ENCODE measurements at regions not wholly inside any gene's neighbourhood (a gene's known extent, or its start where the extent isn't known, plus 50 kb on each side); places are given as distances from the start of the nearest gene placed in this dataset.

DNA sequence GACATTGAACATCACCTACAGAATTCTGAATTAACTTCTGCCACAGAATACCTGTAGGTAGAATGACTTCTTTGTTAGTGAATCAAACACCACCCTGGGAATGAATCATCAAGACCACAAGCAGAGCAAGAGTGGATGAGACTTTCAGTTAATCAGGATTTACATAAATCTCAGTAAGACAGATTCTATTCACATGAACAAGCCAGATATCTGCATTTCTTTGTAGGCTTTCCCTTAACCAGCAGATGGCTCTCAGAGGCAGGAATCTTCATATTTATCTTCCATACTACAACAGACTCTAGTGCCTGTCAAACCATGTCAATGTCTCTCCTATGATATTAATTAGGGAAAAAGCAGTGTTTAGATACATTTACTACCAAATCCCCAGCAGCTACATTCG lies 412.1 kb downstream of the KLF12 start:
- H3K4me1 ChIP-seq (ENCODE audit: insufficient read depth, low read length) = peaks cover 6% of the 10 kb centered on the region
- TF ChIP-seq EZH2 (IDR thresholded peaks at IDR 0.05; ENCODE audit: insufficient read depth, low read length) = no peak
- TF ChIP-seq, protein P1, sequence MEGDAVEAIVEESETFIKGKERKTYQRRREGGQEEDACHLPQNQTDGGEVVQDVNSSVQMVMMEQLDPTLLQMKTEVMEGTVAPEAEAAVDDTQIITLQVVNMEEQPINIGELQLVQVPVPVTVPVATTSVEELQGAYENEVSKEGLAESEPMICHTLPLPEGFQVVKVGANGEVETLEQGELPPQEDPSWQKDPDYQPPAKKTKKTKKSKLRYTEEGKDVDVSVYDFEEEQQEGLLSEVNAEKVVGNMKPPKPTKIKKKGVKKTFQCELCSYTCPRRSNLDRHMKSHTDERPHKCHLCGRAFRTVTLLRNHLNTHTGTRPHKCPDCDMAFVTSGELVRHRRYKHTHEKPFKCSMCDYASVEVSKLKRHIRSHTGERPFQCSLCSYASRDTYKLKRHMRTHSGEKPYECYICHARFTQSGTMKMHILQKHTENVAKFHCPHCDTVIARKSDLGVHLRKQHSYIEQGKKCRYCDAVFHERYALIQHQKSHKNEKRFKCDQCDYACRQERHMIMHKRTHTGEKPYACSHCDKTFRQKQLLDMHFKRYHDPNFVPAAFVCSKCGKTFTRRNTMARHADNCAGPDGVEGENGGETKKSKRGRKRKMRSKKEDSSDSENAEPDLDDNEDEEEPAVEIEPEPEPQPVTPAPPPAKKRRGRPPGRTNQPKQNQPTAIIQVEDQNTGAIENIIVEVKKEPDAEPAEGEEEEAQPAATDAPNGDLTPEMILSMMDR (IDR thresholded peaks at IDR 0.05; ENCODE audit: insufficient read depth, low read depth, low read length) = peak; percentile 47
- no peak overlapping the region for H3K9ac ChIP-seq (ENCODE audit: low read length)
- peaks cover 28% of the 10 kb centered on the region for H3K4me1 Mint-ChIP-seq (ENCODE audit: low read depth, unreplicated experiment)
- H3K27ac ChIP-seq (ENCODE audit: low read depth, low read length) = no peak overlapping the region
- peak overlapping the region; percentile 5 for H3K4me2 ChIP-seq (ENCODE audit: low read length)
- H2AFZ ChIP-seq (ENCODE audit: low read depth, low read length) = no peak overlapping the region
- peak; percentile 89 for FAIRE-seq
- no peak overlapping the region for H3K4me3 ChIP-seq (ENCODE audit: insufficient read depth, low read depth, low read length)
- H3K4me3 Mint-ChIP-seq (ENCODE audit: unreplicated experiment) = no peak overlapping the region
- H3K27me3 ChIP-seq (ENCODE audit: insufficient read depth, low read length) = no peaks in the 10 kb centered on the region
- no peaks in the 10 kb centered on the region for H3K9me3 ChIP-seq (ENCODE audit: insufficient read depth, low read depth, low read length)
- no peaks in the 10 kb centered on the region for H3K27me3 Mint-ChIP-seq (ENCODE audit: low read depth, unreplicated experiment)
- no peaks in the 10 kb centered on the region for H3K9me3 Mint-ChIP-seq (ENCODE audit: unreplicated experiment)
- peak; percentile 82 for DNase-seq (ENCODE audit: low read depth)
- H3K27ac Mint-ChIP-seq (ENCODE audit: unreplicated experiment) = peak overlapping the region; percentile 22
- H3K36me3 ChIP-seq (ENCODE audit: insufficient read depth, low read length) = no peaks in the 10 kb centered on the region
- H3K79me2 ChIP-seq (ENCODE audit: insufficient read depth, low read length) = no peaks in the 10 kb centered on the region
- H4K20me1 ChIP-seq (ENCODE audit: insufficient read depth, low read length) = no peaks in the 10 kb centered on the region
- peaks cover 1% of the 10 kb centered on the region for H3K36me3 Mint-ChIP-seq (ENCODE audit: low read depth, unreplicated experiment)

DNA sequence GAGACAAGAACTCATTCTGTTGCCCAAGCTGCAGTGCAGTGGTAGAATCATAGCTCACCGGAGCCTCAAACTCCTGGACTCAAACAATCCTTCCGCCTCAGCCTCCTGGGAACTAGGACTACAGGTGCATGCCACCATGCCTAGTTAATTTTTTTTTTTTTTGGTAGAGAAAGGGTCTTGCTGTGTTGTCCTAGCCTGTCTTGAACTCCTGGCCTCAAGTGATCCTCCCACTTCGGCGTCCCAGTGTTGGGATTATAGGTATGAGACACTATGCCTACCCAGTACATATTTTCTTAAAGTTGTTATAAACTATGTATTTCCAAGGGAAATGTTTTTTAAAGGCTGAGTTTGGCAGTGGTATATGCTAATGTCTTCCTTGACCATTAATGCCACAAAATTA lies 412.6 kb downstream of the KLF12 start:
- no peak for DNase-seq (ENCODE audit: low read depth)
- peaks cover 32% of the 10 kb centered on the region for H3K4me1 Mint-ChIP-seq (ENCODE audit: low read depth, unreplicated experiment)
- TF ChIP-seq EZH2 (IDR thresholded peaks at IDR 0.05; ENCODE audit: insufficient read depth, low read length) = no peak
- TF ChIP-seq, protein P1 (IDR thresholded peaks at IDR 0.05; ENCODE audit: insufficient read depth, low read depth, low read length) = no peak

DNA sequence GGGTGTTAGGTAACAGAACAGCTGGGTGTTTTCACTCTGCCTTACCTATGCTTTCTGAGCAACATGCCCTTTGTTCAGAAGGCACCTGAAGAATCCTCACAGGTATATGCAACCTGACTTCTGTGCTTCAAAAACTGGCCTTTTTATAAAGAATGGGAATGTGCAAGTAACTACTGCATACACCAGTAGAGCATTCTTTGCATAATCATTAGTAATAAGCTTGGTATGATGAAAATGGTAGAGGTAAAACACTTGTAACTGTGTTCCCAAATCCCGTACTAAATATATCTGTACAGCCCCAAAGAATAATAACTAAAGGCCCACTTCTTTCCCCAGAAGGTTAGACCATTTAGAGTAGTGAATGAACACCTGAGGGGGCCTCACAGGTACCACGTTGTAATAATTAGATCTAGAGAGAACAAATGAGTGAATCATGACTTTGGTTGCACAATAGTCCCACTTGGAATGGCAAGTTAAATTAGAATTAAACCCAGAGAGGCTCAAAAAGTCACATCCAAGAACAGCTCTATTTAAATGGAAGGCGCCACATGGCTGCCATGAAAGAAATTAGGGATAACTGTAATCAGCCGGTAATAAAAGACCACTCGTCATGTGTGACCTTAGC lies 413.9 kb downstream of the KLF12 start:
- no peak for FAIRE-seq
- Mint-ChIP-seq H3K27ac (ENCODE audit: unreplicated experiment) (no peak overlapping the region), H3K4me3 (ENCODE audit: unreplicated experiment) (no peak overlapping the region), H3K4me1 (ENCODE audit: low read depth, unreplicated experiment) (peaks cover 43% of the 10 kb centered on the region), H3K9me3 (ENCODE audit: unreplicated experiment) (no peaks in the 10 kb centered on the region), H3K36me3 (ENCODE audit: low read depth, unreplicated experiment) (peaks cover 1% of the 10 kb centered on the region), H3K27me3 (ENCODE audit: low read depth, unreplicated experiment) (no peaks in the 10 kb centered on the region)
- no peak overlapping the region for H3K4me3 ChIP-seq (ENCODE audit: insufficient read depth, low read depth, low read length)
- H3K36me3 ChIP-seq (ENCODE audit: insufficient read depth, low read length) = no peaks in the 10 kb centered on the region
- H3K4me2 ChIP-seq (ENCODE audit: low read length) = no peak overlapping the region
- DNase-seq (ENCODE audit: low read depth) = peak; percentile 35
- TF ChIP-seq, protein P1 (IDR thresholded peaks at IDR 0.05; ENCODE audit: insufficient read depth, low read depth, low read length) = no peak
- H3K27me3 ChIP-seq (ENCODE audit: insufficient read depth, low read length) = no peaks in the 10 kb centered on the region
- no peaks in the 10 kb centered on the region for H4K20me1 ChIP-seq (ENCODE audit: insufficient read depth, low read length)
- H3K4me1 ChIP-seq (ENCODE audit: insufficient read depth, low read length) = peaks cover 6% of the 10 kb centered on the region
- H2AFZ ChIP-seq (ENCODE audit: low read depth, low read length) = no peak overlapping the region
- H3K9me3 ChIP-seq (ENCODE audit: insufficient read depth, low read depth, low read length) = no peaks in the 10 kb centered on the region
- no peak overlapping the region for H3K27ac ChIP-seq (ENCODE audit: low read depth, low read length)
- H3K79me2 ChIP-seq (ENCODE audit: insufficient read depth, low read length) = no peaks in the 10 kb centered on the region
- H3K9ac ChIP-seq (ENCODE audit: low read length) = no peak overlapping the region

More for the DNA sequence above, 412.6 kb downstream of the KLF12 start:
- H3K4me3 ChIP-seq (ENCODE audit: insufficient read depth, low read depth, low read length) = no peak overlapping the region
- H3K9ac ChIP-seq (ENCODE audit: low read length) = no peak overlapping the region
- no peak for FAIRE-seq
- no peak overlapping the region for H3K27ac ChIP-seq (ENCODE audit: low read depth, low read length)
- H3K27me3 ChIP-seq (ENCODE audit: insufficient read depth, low read length) = no peaks in the 10 kb centered on the region
- H3K9me3 ChIP-seq (ENCODE audit: insufficient read depth, low read depth, low read length) = no peaks in the 10 kb centered on the region
- no peaks in the 10 kb centered on the region for H3K9me3 Mint-ChIP-seq (ENCODE audit: unreplicated experiment)
- no peak overlapping the region for H3K4me2 ChIP-seq (ENCODE audit: low read length)
- peaks cover 6% of the 10 kb centered on the region for H3K4me1 ChIP-seq (ENCODE audit: insufficient read depth, low read length)
- H3K4me3 Mint-ChIP-seq (ENCODE audit: unreplicated experiment) = no peak overlapping the region
- H3K79me2 ChIP-seq (ENCODE audit: insufficient read depth, low read length) = no peaks in the 10 kb centered on the region
- H3K27me3 Mint-ChIP-seq (ENCODE audit: low read depth, unreplicated experiment) = no peaks in the 10 kb centered on the region
- H3K36me3 ChIP-seq (ENCODE audit: insufficient read depth, low read length) = no peaks in the 10 kb centered on the region
- H2AFZ ChIP-seq (ENCODE audit: low read depth, low read length) = no peak overlapping the region
- H3K27ac Mint-ChIP-seq (ENCODE audit: unreplicated experiment) = peak overlapping the region; percentile 22
- H3K36me3 Mint-ChIP-seq (ENCODE audit: low read depth, unreplicated experiment) = peaks cover 1% of the 10 kb centered on the region
- H4K20me1 ChIP-seq (ENCODE audit: insufficient read depth, low read length) = no peaks in the 10 kb centered on the region
